HG03175 (cell line): ENCODE measurements at regions not wholly inside any gene's neighbourhood (a gene's known extent, or its start where the extent isn't known, plus 50 kb on each side); places are given as distances from the start of the nearest gene placed in this dataset.

ENCODE experiments used
- ATAC-seq: cut with Tn5 transposase; IDR thresholded peaks from one replicate; pipeline ENCODE4 v1.9.1; 2021; ENCODE audit warnings: mild to moderate bottlenecking, moderate library complexity; ENCODE audit not compliant: unreplicated experiment

- no peak for ATAC-seq
Measured at GRCh38 chr9:97747201-97747965, 50.2 kb upstream of the XPA start.

- no peak for ATAC-seq
Measured at GRCh38 chr9:97748525-97748924, 51.4 kb upstream of the XPA start.

GRCh38 chr9:97749928-97750327 lies 52.8 kb upstream of the XPA start:
- no peak for ATAC-seq

- ATAC-seq, result no peak
Measured at GRCh38 chr9:97751531-97751930, 54.4 kb upstream of the XPA start.

- ATAC-seq, result no peak
Measured at GRCh38 chr9:97752274-97752673, 55.1 kb upstream of the XPA start.

GRCh38 chr9:97753364-97753763 lies 56.2 kb upstream of the XPA start:
- no peak for ATAC-seq

GRCh38 chr9:97753975-97754374 lies 56.8 kb upstream of the XPA start:
- no peak for ATAC-seq

- ATAC-seq, result no peak
Measured at GRCh38 chr9:97755618-97756267, 58.6 kb upstream of the XPA start.

GRCh38 chr9:97756991-97757390 lies 59.9 kb upstream of the XPA start:
- no peak for ATAC-seq

- no peak for ATAC-seq
Measured at GRCh38 chr9:97758334-97758916, 61.3 kb upstream of the XPA start.

GRCh38 chr9:97759581-97760288 lies 62.6 kb upstream of the XPA start:
- no peak for ATAC-seq

- ATAC-seq, result no peak
Measured at GRCh38 chr9:97761056-97761598, 64.0 kb upstream of the XPA start.

- no peak for ATAC-seq
Measured at GRCh38 chr9:97761879-97762278, 64.7 kb upstream of the XPA start.

- ATAC-seq, result no peak
Measured at GRCh38 chr9:97763874-97764273, 66.7 kb upstream of the XPA start.

GRCh38 chr9:97766092-97766491 lies 69.0 kb upstream of the XPA start:
- no peak for ATAC-seq

GRCh38 chr9:97766610-97767009 lies 69.5 kb upstream of the XPA start:
- no peak for ATAC-seq

- ATAC-seq, result no peak
Measured at GRCh38 chr9:97767891-97768290, 70.8 kb upstream of the XPA start.

- ATAC-seq, result no peak
Measured at GRCh38 chr9:97768746-97769145, 71.6 kb upstream of the XPA start.

- ATAC-seq, result no peak
Measured at GRCh38 chr9:97769208-97769607, 72.1 kb upstream of the XPA start.

GRCh38 chr9:97770808-97771372 lies 73.8 kb upstream of the XPA start:
- ATAC-seq, result no peak

- no peak for ATAC-seq
Measured at GRCh38 chr9:97771641-97772040, 74.5 kb upstream of the XPA start.
